PC-3 (cell line): ENCODE measurements at regions not wholly inside any gene's neighbourhood (a gene's known extent, or its start where the extent isn't known, plus 50 kb on each side); places are given as distances from the start of the nearest gene placed in this dataset.
"Not testable (repeated sequence)": the region's sequence is repeated elsewhere in the genome, so short reads cannot be mapped to it uniquely, and the experiment has no call there.

Experiments
- ATAC-seq: fragments of 200-7000 bp; cut with Tn5 transposase; 2 replicates; pipeline ENCODE4 v1.9.1; 2020; ENCODE audit warnings: mild to moderate bottlenecking, moderate library complexity
- BruUV-seq: library from RNA; stranded (reverse); fragments of 400-500 nt; replicated peaks from 2 replicates; lab custom pipeline; 2021; lab: Mats Ljungman, UMichigan
- CTCF ChIA-PET: fragments of 300-600 bp; sonication (Branson Sonifier 250); formaldehyde crosslinking; loops from one replicate; lab custom pipeline; 2022; ENCODE audit warnings: antibody characterized with exemption; lab: Charles Lee
- POLR2A ChIA-PET: fragments of 300-600 bp; sonication (Branson Sonifier 250); formaldehyde crosslinking; loops from one replicate; lab custom pipeline; 2022; ENCODE audit warnings: antibody characterized with exemption; ENCODE audit not compliant: unreplicated experiment; lab: Charles Lee
- DNase-seq: peaks from one replicate; pipeline ENCODE4 v3.0.0-alpha.2; 2015
- H2AFZ ChIP-seq: fragments of 300-600 bp; sonication (generic); 2 replicates; pipeline ENCODE4 v1.6.0; 2016; ENCODE audit warnings: antibody characterized with exemption, low read length
- H3F3A ChIP-seq: fragments of 300-600 bp; sonication (generic); one replicate; pipeline ENCODE4 v1.6.0; 2017; ENCODE audit warnings: antibody characterized with exemption, low read length, control low read depth, mild to moderate bottlenecking; ENCODE audit not compliant: unreplicated experiment
- H3K27ac ChIP-seq: fragments of 300-600 bp; sonication (generic); 2 replicates; pipeline ENCODE4 v1.5.1; 2016; ENCODE audit warnings: mild to moderate bottlenecking, low read length
- H3K27me3 ChIP-seq: fragments of 300-600 bp; sonication (generic); 2 replicates; pipeline ENCODE4 v1.6.1; 2016; ENCODE audit warnings: low read length, mixed read lengths
- H3K36me3 ChIP-seq: fragments of 300-600 bp; sonication (generic); 2 replicates; pipeline ENCODE4 v1.6.1; 2016; ENCODE audit warnings: low read depth, mixed run types, low read length, mixed read lengths
- H3K4me1 ChIP-seq: fragments of 300-600 bp; sonication (generic); 2 replicates; pipeline ENCODE4 v1.5.1; 2016; ENCODE audit warnings: low read length; ENCODE audit not compliant: insufficient read depth
- H3K4me2 ChIP-seq: fragments of 300-600 bp; sonication (generic); 2 replicates; pipeline ENCODE4 v1.6.0; 2016; ENCODE audit warnings: low read length
- H3K4me3 ChIP-seq: fragments of 300-600 bp; sonication (generic); 2 replicates; pipeline ENCODE4 v1.5.1; 2016; ENCODE audit warnings: mild to moderate bottlenecking, low read length, mixed read lengths
- H3K79me2 ChIP-seq: fragments of 300-600 bp; sonication (generic); 2 replicates; pipeline ENCODE4 v1.6.1; 2017; ENCODE audit warnings: low read length, mixed read lengths
- H3K9ac ChIP-seq: fragments of 300-600 bp; sonication (generic); 2 replicates; pipeline ENCODE4 v1.6.0; 2016; ENCODE audit warnings: mild to moderate bottlenecking, low read length
- H3K9me2 ChIP-seq: fragments of 300-600 bp; sonication (generic); replicated peaks from 2 replicates; pipeline ENCODE4 v1.6.1; 2016; ENCODE audit warnings: mixed run types, low read length, mixed read lengths
- H3K9me3 ChIP-seq: fragments of 300-600 bp; sonication (generic); 2 replicates; pipeline ENCODE4 v1.6.1; 2016; ENCODE audit warnings: low read length, mixed read lengths
- H4K20me1 ChIP-seq: fragments of 300-600 bp; sonication (generic); 2 replicates; pipeline ENCODE4 v1.6.1; 2016; ENCODE audit warnings: low read length, mixed read lengths
- EZH2 ChIP-seq: fragments of 300-600 bp; sonication (generic); IDR thresholded peaks from one replicate; pipeline ENCODE4 v1.6.1; 2017; ENCODE audit warnings: antibody characterized with exemption, mild to moderate bottlenecking, low read length; ENCODE audit not compliant: unreplicated experiment
- EZH2phosphoT487 ChIP-seq: fragments of 300-600 bp; sonication (generic); IDR thresholded peaks from 2 replicates; pipeline ENCODE4 v1.6.1; 2018; ENCODE audit warnings: mild to moderate bottlenecking, antibody characterized with exemption, low read length, borderline replicate concordance
- intact Hi-C: fragments of 100-400 bp; cut with micrococcal nuclease; formaldehyde crosslinking; loops from 2 replicates; pipeline ENCODE4 v1.9.0; 2023
- TF ChIP-seq, protein P1 (sequence below): fragments of 300-600 bp; sonication (generic); conservative IDR thresholded peaks from 2 replicates; pipeline ENCODE4 v1.5.1; 2017; ENCODE audit warnings: antibody characterized with exemption, low read depth, mild to moderate bottlenecking, low read length

DNA sequence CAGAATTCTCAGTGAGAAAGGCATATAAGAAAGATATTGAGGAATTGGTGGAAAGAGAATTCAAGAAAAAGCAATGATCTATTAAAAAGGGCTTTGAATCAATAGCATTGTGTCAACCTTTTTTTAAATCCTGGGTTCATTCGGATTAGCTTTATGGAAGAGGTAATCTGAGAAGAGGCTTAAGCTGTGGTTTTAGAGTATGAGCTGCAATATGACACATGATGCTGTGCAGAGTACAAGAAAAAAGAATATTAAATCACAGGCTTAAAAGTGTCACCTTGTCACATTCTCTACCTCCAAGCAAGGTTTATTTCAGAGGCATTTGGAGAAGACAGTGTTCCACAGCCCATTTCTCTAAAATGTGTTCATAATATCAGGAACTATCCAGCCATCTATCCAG lies 128.9 kb downstream of the RTP4 start:
- intact Hi-C loops, result no loop called here
- Histone ChIP-seq H3K9me2 (no peaks in the 10 kb centered on the region), H3K9ac (no peak overlapping the region), H3K27ac (no peak overlapping the region), H2AFZ (no peak overlapping the region), H3K4me2 (no peak overlapping the region), H3K79me2 (no peaks in the 10 kb centered on the region), H4K20me1 (no peaks in the 10 kb centered on the region), H3K27me3 (peaks cover 35% of the 10 kb centered on the region), H3K4me3 (no peak overlapping the region), H3K9me3 (peaks cover 9% of the 10 kb centered on the region; the same call in 1 of the 2 replicates), H3K4me1 (no peaks in the 10 kb centered on the region), H3F3A (no peaks in the 10 kb centered on the region), H3K36me3 (no peaks in the 10 kb centered on the region)
- no TSS peak for BruUV-seq
- no peak for TF ChIP-seq EZH2
- TF ChIP-seq EZH2phosphoT487, result no peak
- TF ChIP-seq, protein P1, sequence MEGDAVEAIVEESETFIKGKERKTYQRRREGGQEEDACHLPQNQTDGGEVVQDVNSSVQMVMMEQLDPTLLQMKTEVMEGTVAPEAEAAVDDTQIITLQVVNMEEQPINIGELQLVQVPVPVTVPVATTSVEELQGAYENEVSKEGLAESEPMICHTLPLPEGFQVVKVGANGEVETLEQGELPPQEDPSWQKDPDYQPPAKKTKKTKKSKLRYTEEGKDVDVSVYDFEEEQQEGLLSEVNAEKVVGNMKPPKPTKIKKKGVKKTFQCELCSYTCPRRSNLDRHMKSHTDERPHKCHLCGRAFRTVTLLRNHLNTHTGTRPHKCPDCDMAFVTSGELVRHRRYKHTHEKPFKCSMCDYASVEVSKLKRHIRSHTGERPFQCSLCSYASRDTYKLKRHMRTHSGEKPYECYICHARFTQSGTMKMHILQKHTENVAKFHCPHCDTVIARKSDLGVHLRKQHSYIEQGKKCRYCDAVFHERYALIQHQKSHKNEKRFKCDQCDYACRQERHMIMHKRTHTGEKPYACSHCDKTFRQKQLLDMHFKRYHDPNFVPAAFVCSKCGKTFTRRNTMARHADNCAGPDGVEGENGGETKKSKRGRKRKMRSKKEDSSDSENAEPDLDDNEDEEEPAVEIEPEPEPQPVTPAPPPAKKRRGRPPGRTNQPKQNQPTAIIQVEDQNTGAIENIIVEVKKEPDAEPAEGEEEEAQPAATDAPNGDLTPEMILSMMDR, result no peak
- no peak for ATAC-seq
- no peak for DNase-seq
- ChIA-PET POLR2A (no interaction called here), CTCF (no interaction called here)

DNA sequence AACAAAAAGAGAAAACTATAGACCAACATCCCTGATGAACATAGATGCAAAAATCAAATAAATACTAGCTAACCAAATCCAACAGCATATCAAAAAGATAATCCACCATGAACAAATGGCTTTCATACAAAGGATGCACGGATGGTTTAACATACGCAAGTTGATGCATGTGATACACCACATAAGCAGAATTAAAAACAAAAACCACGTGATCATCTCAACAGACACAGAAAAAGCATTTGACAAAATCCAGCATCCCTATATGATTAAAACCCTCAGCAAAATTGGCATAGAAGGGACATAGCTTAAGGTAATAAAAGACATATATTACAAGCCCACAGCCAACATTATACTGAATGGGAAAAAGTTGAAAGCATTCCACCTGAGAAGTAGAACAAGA lies 125.9 kb downstream of the RTP4 start:
- H3K36me3 ChIP-seq, result not testable (repeated sequence)

DNA sequence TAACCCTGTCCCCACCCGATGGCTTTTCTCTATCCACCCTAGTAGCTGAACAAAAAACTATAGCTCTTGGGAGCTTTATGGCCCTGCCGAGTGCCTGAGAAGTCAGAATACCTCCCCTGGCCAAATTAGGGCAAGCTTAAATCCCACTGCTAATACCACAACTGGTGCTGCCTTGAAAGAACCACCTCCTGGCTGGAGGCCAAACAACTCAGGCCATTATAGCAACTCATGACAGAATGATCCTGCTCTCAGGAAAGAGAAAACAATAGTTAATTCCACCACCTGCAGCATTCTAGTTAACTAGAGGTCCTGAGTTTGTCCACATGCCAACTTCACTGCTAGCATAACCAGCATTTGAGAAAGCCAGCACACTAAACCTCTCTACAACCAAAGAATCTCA lies 123.2 kb downstream of the RTP4 start:
- H3K9me3 ChIP-seq, result peaks cover 9% of the 10 kb centered on the region; the same call in 1 of the 2 replicates
- BruUV-seq, result no TSS peak
- H3K36me3 ChIP-seq, result no peaks in the 10 kb centered on the region
- H4K20me1 ChIP-seq, result no peaks in the 10 kb centered on the region
- no peaks in the 10 kb centered on the region for H3F3A ChIP-seq
- TF ChIP-seq EZH2 (no peak), EZH2phosphoT487 (no peak)
- TF ChIP-seq, protein P1, result no peak
- no peak for ATAC-seq
- H3K27ac ChIP-seq, result no peak overlapping the region
- H3K4me3 ChIP-seq, result no peak overlapping the region
- CTCF ChIA-PET, result no interaction called here
- intact Hi-C loops, result no loop called here
- no peak overlapping the region for H2AFZ ChIP-seq
- DNase-seq, result no peak
- H3K4me1 ChIP-seq, result no peaks in the 10 kb centered on the region
- H3K9ac ChIP-seq, result no peak overlapping the region
- no peaks in the 10 kb centered on the region for H3K27me3 ChIP-seq
- H3K79me2 ChIP-seq, result no peaks in the 10 kb centered on the region
- POLR2A ChIA-PET, result no interaction called here
- H3K9me2 ChIP-seq, result no peaks in the 10 kb centered on the region
- no peak overlapping the region for H3K4me2 ChIP-seq

More for the DNA sequence above, 125.9 kb downstream of the RTP4 start:
- H3F3A ChIP-seq, H3K9me3 ChIP-seq, DNase-seq, BruUV-seq, H3K4me3 ChIP-seq, H3K9ac ChIP-seq, H3K4me2 ChIP-seq, intact Hi-C loops, H4K20me1 ChIP-seq, POLR2A ChIA-PET, H2AFZ ChIP-seq, CTCF ChIA-PET, ATAC-seq, H3K9me2 ChIP-seq, H3K27ac ChIP-seq, H3K4me1 ChIP-seq, H3K79me2 ChIP-seq: not testable (repeated sequence)
- peaks cover 19% of the 10 kb centered on the region for H3K27me3 ChIP-seq
